ENCODE measurements at regions not wholly inside any gene's neighbourhood (a gene's known extent, or its start where the extent isn't known, plus 50 kb on each side); places are given as distances from the start of the nearest gene placed in this dataset.

- no peak for TF ChIP-seq REST (IDR thresholded peaks at IDR 0.05; ENCODE audit: borderline replicate concordance in 1 of 2, low read depth in 1 of 2, low read length in 2 of 2)
- peak in 1 of 2 experiments; percentile 86; a peak in 2 of 4 replicates for TF ChIP-seq KLF16 (CRISPR knock-in tag; IDR thresholded peaks at IDR 0.05)
- 0 out of 2 replicates have a peak, but pooled peaks have one; percentile 44 for TF ChIP-seq MYNN (CRISPR knock-in tag; IDR thresholded peaks at IDR 0.05; ENCODE audit: low read depth)
- TF ChIP-seq RBFOX2 (IDR thresholded peaks at IDR 0.05; ENCODE audit: low read depth, low read length): 0 out of 2 replicates have a peak, but pooled peaks have one; percentile 24
- no peak for TF ChIP-seq TCF7 (IDR thresholded peaks at IDR 0.05; ENCODE audit: low read depth)
- peak; percentile 97 for TF ChIP-seq TFDP1 (CRISPR knock-in tag; IDR thresholded peaks at IDR 0.05; ENCODE audit: borderline replicate concordance)
- TF ChIP-seq ZNF800 (CRISPR knock-in tag; IDR thresholded peaks at IDR 0.05): peak; percentile 78
- TF ChIP-seq MAX (IDR thresholded peaks at IDR 0.05): peak; percentile 99
- peak; percentile 59; the same call in 1 of the 2 replicates for TF ChIP-seq ZNF891 (CRISPR knock-in tag; IDR thresholded peaks at IDR 0.05)
- no peak for TF ChIP-seq NR2F6 (IDR thresholded peaks at IDR 0.05)
- TF ChIP-seq NR2F6 (CRISPR knock-in tag; IDR thresholded peaks at IDR 0.05): peak; percentile 72; the same call in 1 of the 2 replicates
- TF ChIP-seq CAMTA2 (CRISPR knock-in tag; IDR thresholded peaks at IDR 0.05; ENCODE audit: borderline replicate concordance): no peak
- no peak for TF ChIP-seq ARID3A (IDR thresholded peaks at IDR 0.05; ENCODE audit: low read depth, low read length)
- TF ChIP-seq ZNF772 (CRISPR knock-in tag; IDR thresholded peaks at IDR 0.05): peak; percentile 74; the same call in 1 of the 2 replicates
These were observed 269.9 kb upstream of the SORL1-AS1 start (continued) for GRCh38 chr11:121722431-121723245.

All from HepG2 (cell line).